ENCODE measurements at regions not wholly inside any gene's neighbourhood (a gene's known extent, or its start where the extent isn't known, plus 50 kb on each side); places are given as distances from the start of the nearest gene placed in this dataset.

DNA sequence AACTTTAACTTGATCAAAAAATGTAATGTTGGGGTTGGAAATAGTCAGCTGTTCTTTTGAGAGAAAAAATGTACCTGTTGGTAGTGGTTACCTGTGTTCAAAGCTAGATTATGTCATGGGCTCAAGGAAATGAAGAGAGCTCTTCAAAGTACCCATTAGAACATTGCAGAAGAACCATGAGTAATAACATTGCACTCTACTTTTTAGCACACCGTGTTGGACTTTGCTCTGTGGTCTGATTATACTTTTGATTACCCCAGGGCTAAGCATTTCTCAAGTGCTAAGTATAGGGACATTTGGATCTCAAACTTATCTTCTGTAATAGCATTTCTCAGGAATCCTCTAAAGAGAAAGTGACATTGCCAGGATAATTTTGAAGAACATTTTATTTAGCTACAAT lies 1122.8 kb upstream of the CELF4 start:
- no peak for DNase-seq (ENCODE audit: low spot score)
- no peak overlapping the region for H3K27ac ChIP-seq (replicated peaks; ENCODE audit: low read length)
- H2AK5ac ChIP-seq (ENCODE audit: low read depth, low read length), result no peak overlapping the region
- no peak overlapping the region for H2BK5ac ChIP-seq (ENCODE audit: low read length)
- no peaks in the 10 kb centered on the region for H3K9me3 ChIP-seq (replicated peaks in 1 of 2; ENCODE audit: control insufficient read depth in 2 of 2, insufficient read depth in 1 of 2, low read depth in 1 of 2, low read length in 2 of 2)
- H3K36me3 ChIP-seq (replicated peaks in 1 of 2; ENCODE audit: control insufficient read depth in 2 of 2, insufficient read depth in 2 of 2, low read length in 2 of 2), result no peaks in the 10 kb centered on the region
- H3K4me2 ChIP-seq (ENCODE audit: insufficient read depth, low read length, poor library complexity, severe bottlenecking), result no peak overlapping the region
- H2BK15ac ChIP-seq (ENCODE audit: low read length), result no peak overlapping the region
- no peak overlapping the region for H3K14ac ChIP-seq (ENCODE audit: low read length)
- no peak overlapping the region for H2AFZ ChIP-seq (ENCODE audit: low read length)
- no peak overlapping the region for H2BK120ac ChIP-seq (ENCODE audit: low read depth, low read length)
- H3K4me1 ChIP-seq (ENCODE audit: control insufficient read depth in 2 of 2, insufficient read depth in 1 of 2, low read depth in 1 of 2, low read length in 2 of 2), result peaks cover 0 to 2% of the 10 kb centered on the region in 2 donors
- H3K23ac ChIP-seq (ENCODE audit: low read depth, low read length, poor library complexity), result no peak overlapping the region
- no peak overlapping the region for H2BK12ac ChIP-seq (ENCODE audit: low read length)
- H3K18ac ChIP-seq (ENCODE audit: low read length), result no peak overlapping the region
- no peak overlapping the region for H3K4me3 ChIP-seq (ENCODE audit: low read length in 2 of 2)
- no peak overlapping the region for H3K4ac ChIP-seq (ENCODE audit: low read length)
- no peaks in the 10 kb centered on the region for H3K27me3 ChIP-seq (ENCODE audit: control insufficient read depth in 3 of 3, insufficient read depth in 3 of 3, low read depth in 1 of 3, low read length in 3 of 3)
- no CpG with 5 or more reads among the region's 1 CpG for whole genome bisulfite sequencing, 2 donors (ENCODE audit: extremely low coverage in 2 of 2, insufficient read length in 2 of 2, insufficient replicate concordance in 1 of 2)
- no peak overlapping the region for H4K91ac ChIP-seq (ENCODE audit: low read depth, low read length, poor library complexity)
- H3K79me1 ChIP-seq (ENCODE audit: low read depth, low read length), result no peaks in the 10 kb centered on the region
- H4K8ac ChIP-seq (ENCODE audit: low read depth, low read length), result no peak overlapping the region
- no peak overlapping the region for H3K9ac ChIP-seq (ENCODE audit: low read depth, low read length, poor library complexity)

DNA sequence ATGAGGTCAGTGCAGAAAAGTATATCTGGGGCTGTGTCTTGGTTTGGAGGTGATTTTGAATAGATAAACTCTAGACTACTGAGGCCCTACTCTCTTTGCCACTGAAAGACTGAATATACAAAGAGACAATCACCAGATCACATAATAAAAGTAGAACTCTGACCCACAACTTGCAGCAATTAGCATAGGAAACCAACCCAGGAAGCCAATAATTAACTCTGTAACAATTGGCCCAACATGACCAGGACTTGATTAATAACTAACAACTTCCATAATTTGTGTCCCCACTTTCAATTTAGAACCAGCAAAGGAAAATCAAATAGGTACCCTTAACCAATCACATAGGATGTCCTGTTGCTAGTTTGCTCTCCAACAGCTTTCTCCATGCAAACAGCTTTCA lies 1104.9 kb upstream of the CELF4 start:
- Histone ChIP-seq H2BK5ac (ENCODE audit: low read length) (no peak overlapping the region), H3K4me2 (ENCODE audit: insufficient read depth, low read length, poor library complexity, severe bottlenecking) (no peak overlapping the region), H3K4me3 (ENCODE audit: low read length in 2 of 2) (no peak overlapping the region), H3K14ac (ENCODE audit: low read length) (no peak overlapping the region), H3K27me3 (ENCODE audit: control insufficient read depth in 3 of 3, insufficient read depth in 3 of 3, low read depth in 1 of 3, low read length in 3 of 3) (no peaks in the 10 kb centered on the region), H2AFZ (ENCODE audit: low read length) (no peak overlapping the region), H3K4me1 (ENCODE audit: control insufficient read depth in 2 of 2, insufficient read depth in 1 of 2, low read depth in 1 of 2, low read length in 2 of 2) (no peaks in the 10 kb centered on the region), H3K9me3 (replicated peaks in 1 of 2; ENCODE audit: control insufficient read depth in 2 of 2, insufficient read depth in 1 of 2, low read depth in 1 of 2, low read length in 2 of 2) (no peaks in the 10 kb centered on the region), H2BK120ac (ENCODE audit: low read depth, low read length) (no peak overlapping the region), H2BK15ac (ENCODE audit: low read length) (no peak overlapping the region), H3K18ac (ENCODE audit: low read length) (no peak overlapping the region), H3K23ac (ENCODE audit: low read depth, low read length, poor library complexity) (no peak overlapping the region), H4K8ac (ENCODE audit: low read depth, low read length) (no peak overlapping the region), H3K4ac (ENCODE audit: low read length) (no peak overlapping the region), H3K9ac (ENCODE audit: low read depth, low read length, poor library complexity) (no peak overlapping the region), H2BK12ac (ENCODE audit: low read length) (no peak overlapping the region), H3K79me1 (ENCODE audit: low read depth, low read length) (no peaks in the 10 kb centered on the region), H4K91ac (ENCODE audit: low read depth, low read length, poor library complexity) (no peak overlapping the region), H3K36me3 (replicated peaks in 1 of 2; ENCODE audit: control insufficient read depth in 2 of 2, insufficient read depth in 2 of 2, low read length in 2 of 2) (no peaks in the 10 kb centered on the region), H2AK5ac (ENCODE audit: low read depth, low read length) (no peak overlapping the region), H3K27ac (replicated peaks; ENCODE audit: low read length) (no peak overlapping the region)
- DNase-seq (ENCODE audit: low spot score), result no peak

DNA sequence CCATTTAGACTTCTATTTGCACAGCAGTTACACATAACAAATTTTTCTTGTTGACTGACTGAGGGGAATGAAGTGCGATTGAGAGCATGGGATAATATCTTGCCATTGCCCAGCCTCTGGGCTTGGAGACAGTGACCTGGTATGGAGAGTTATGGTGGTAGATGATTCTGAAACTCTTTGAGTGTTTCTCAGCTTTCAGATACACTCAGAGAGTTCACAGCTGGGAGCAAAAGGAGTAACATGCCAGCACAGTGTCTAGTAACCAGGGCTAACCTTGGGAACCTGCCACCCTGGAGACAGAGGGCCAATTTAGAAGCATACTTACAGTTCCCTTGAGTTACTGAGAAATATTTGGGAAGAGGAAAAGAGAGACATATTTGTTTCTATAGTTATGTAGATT lies 1099.3 kb upstream of the CELF4 start:
- H3K18ac ChIP-seq (ENCODE audit: low read length), result no peak overlapping the region
- no peak overlapping the region for H3K14ac ChIP-seq (ENCODE audit: low read length)
- no peak overlapping the region for H3K4me3 ChIP-seq (ENCODE audit: low read length in 2 of 2)
- no peak overlapping the region for H2BK12ac ChIP-seq (ENCODE audit: low read length)
- no peak overlapping the region for H2AK5ac ChIP-seq (ENCODE audit: low read depth, low read length)
- H3K9me3 ChIP-seq (replicated peaks in 1 of 2; ENCODE audit: control insufficient read depth in 2 of 2, insufficient read depth in 1 of 2, low read depth in 1 of 2, low read length in 2 of 2), result no peaks in the 10 kb centered on the region
- no peak overlapping the region for H4K91ac ChIP-seq (ENCODE audit: low read depth, low read length, poor library complexity)
- no peaks in the 10 kb centered on the region for H3K4me1 ChIP-seq (ENCODE audit: control insufficient read depth in 2 of 2, insufficient read depth in 1 of 2, low read depth in 1 of 2, low read length in 2 of 2)
- no peak overlapping the region for H4K8ac ChIP-seq (ENCODE audit: low read depth, low read length)
- WGBS, 2 donors (ENCODE audit: extremely low coverage in 2 of 2, insufficient read length in 2 of 2, insufficient replicate concordance in 1 of 2), result no CpG with 5 or more reads among the region's 1 CpG
- no peak for DNase-seq (ENCODE audit: low spot score)
- no peak overlapping the region for H3K9ac ChIP-seq (ENCODE audit: low read depth, low read length, poor library complexity)
- no peak overlapping the region for H3K23ac ChIP-seq (ENCODE audit: low read depth, low read length, poor library complexity)
- no peak overlapping the region for H2BK5ac ChIP-seq (ENCODE audit: low read length)
- H2BK15ac ChIP-seq (ENCODE audit: low read length), result no peak overlapping the region
- no peak overlapping the region for H3K4me2 ChIP-seq (ENCODE audit: insufficient read depth, low read length, poor library complexity, severe bottlenecking)
- H3K27me3 ChIP-seq (ENCODE audit: control insufficient read depth in 3 of 3, insufficient read depth in 3 of 3, low read depth in 1 of 3, low read length in 3 of 3), result no peaks in the 10 kb centered on the region
- H3K27ac ChIP-seq (replicated peaks; ENCODE audit: low read length), result no peak overlapping the region
- no peaks in the 10 kb centered on the region for H3K36me3 ChIP-seq (replicated peaks in 1 of 2; ENCODE audit: control insufficient read depth in 2 of 2, insufficient read depth in 2 of 2, low read length in 2 of 2)
- H3K79me1 ChIP-seq (ENCODE audit: low read depth, low read length), result no peaks in the 10 kb centered on the region
- no peak overlapping the region for H3K4ac ChIP-seq (ENCODE audit: low read length)
- H2BK120ac ChIP-seq (ENCODE audit: low read depth, low read length), result no peak overlapping the region
- no peak overlapping the region for H2AFZ ChIP-seq (ENCODE audit: low read length)

DNA sequence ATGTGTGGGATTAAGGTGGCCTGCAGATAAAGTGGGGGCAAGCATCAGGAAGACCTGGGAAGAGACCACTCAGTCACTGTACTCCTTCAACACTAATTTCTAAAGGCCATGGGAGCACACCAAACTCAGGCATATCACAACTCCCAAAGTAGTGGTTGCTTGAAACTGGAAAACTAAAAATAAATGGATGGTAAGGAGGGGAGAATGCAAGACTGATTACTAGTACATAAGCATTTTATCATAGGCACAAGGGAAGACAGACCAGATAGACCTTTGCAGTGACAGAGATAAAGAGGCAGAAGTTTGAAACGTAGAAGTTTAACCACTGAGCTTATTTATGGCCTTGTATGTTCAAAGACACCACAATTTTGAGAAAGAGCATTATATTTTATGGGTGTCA lies 1098.1 kb upstream of the CELF4 start:
- no CpG with 5 or more reads among the region's 1 CpG for WGBS, 2 donors (ENCODE audit: extremely low coverage in 2 of 2, insufficient read length in 2 of 2, insufficient replicate concordance in 1 of 2)

More for the DNA sequence above, 1098.1 kb upstream of the CELF4 start:
- Histone ChIP-seq H3K4me2 (ENCODE audit: insufficient read depth, low read length, poor library complexity, severe bottlenecking) (no peak overlapping the region), H2BK12ac (ENCODE audit: low read length) (no peak overlapping the region), H3K4me1 (ENCODE audit: control insufficient read depth in 2 of 2, insufficient read depth in 1 of 2, low read depth in 1 of 2, low read length in 2 of 2) (no peaks in the 10 kb centered on the region), H2BK120ac (ENCODE audit: low read depth, low read length) (no peak overlapping the region), H4K8ac (ENCODE audit: low read depth, low read length) (no peak overlapping the region), H3K23ac (ENCODE audit: low read depth, low read length, poor library complexity) (no peak overlapping the region), H3K27me3 (ENCODE audit: control insufficient read depth in 3 of 3, insufficient read depth in 3 of 3, low read depth in 1 of 3, low read length in 3 of 3) (no peaks in the 10 kb centered on the region), H3K9me3 (replicated peaks in 1 of 2; ENCODE audit: control insufficient read depth in 2 of 2, insufficient read depth in 1 of 2, low read depth in 1 of 2, low read length in 2 of 2) (no peaks in the 10 kb centered on the region), H3K18ac (ENCODE audit: low read length) (no peak overlapping the region), H4K91ac (ENCODE audit: low read depth, low read length, poor library complexity) (no peak overlapping the region), H3K14ac (ENCODE audit: low read length) (no peak overlapping the region), H3K27ac (replicated peaks; ENCODE audit: low read length) (no peak overlapping the region), H3K4ac (ENCODE audit: low read length) (no peak overlapping the region), H2BK5ac (ENCODE audit: low read length) (no peak overlapping the region), H2BK15ac (ENCODE audit: low read length) (no peak overlapping the region), H3K36me3 (replicated peaks in 1 of 2; ENCODE audit: control insufficient read depth in 2 of 2, insufficient read depth in 2 of 2, low read length in 2 of 2) (no peaks in the 10 kb centered on the region), H2AK5ac (ENCODE audit: low read depth, low read length) (no peak overlapping the region), H3K4me3 (ENCODE audit: low read length in 2 of 2) (no peak overlapping the region), H2AFZ (ENCODE audit: low read length) (no peak overlapping the region), H3K79me1 (ENCODE audit: low read depth, low read length) (no peaks in the 10 kb centered on the region), H3K9ac (ENCODE audit: low read depth, low read length, poor library complexity) (no peak overlapping the region)
- DNase-seq (ENCODE audit: low spot score), result no peak

Data from neuronal stem cell (in vitro differentiated cells).